ENCODE measurements at regions not wholly inside any gene's neighbourhood (a gene's known extent, or its start where the extent isn't known, plus 50 kb on each side); places are given as distances from the start of the nearest gene placed in this dataset.

- no peak for DNase-seq (ENCODE audit: low read depth in 4 of 4, low spot score in 2 of 4)
Observed at GRCh38 chr9:16304301-16304700, 566.2 kb downstream of the BNC2 start.

- DNase-seq (ENCODE audit: low read depth in 4 of 4, low spot score in 2 of 4), result no peak
Observed at GRCh38 chr9:16306586-16306985, 563.9 kb downstream of the BNC2 start.

GRCh38 chr9:16307626-16308195, 562.8 kb downstream of the BNC2 start:
- no peak for DNase-seq (ENCODE audit: low read depth in 4 of 4, low spot score in 2 of 4)

- DNase-seq (ENCODE audit: low read depth in 4 of 4, low spot score in 2 of 4), result no peak
Observed at GRCh38 chr9:16308645-16309044, 561.8 kb downstream of the BNC2 start.

DNA sequence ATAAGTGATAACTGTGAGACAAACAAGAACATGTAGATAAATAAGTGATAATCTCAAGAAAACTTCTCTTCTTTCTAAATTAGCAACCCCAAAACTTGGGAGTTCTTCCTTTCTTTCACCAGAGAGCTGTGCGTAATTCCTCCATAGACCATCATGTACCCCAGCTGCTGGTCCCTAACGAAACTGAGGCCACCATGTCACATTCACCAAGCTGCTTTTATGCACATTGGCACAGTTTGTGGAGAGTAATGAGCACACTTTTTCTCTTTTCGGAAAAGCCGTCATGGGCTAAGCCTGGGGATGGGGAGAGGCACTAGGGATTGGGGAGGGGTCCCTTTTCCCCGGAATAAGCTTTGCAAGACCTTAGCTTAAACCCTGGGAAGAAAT, 561.4 kb downstream of the BNC2 start:
- no peak for DNase-seq (ENCODE audit: low read depth in 4 of 4, low spot score in 2 of 4)

GRCh38 chr9:16309469-16310271, 560.8 kb downstream of the BNC2 start:
- DNase-seq (ENCODE audit: low read depth in 4 of 4, low spot score in 2 of 4), result peak in 1 of 4 donors; percentile 56

GRCh38 chr9:16310278-16311110, 560.0 kb downstream of the BNC2 start:
- DNase-seq (ENCODE audit: low read depth in 4 of 4, low spot score in 2 of 4), result no peak

DNA sequence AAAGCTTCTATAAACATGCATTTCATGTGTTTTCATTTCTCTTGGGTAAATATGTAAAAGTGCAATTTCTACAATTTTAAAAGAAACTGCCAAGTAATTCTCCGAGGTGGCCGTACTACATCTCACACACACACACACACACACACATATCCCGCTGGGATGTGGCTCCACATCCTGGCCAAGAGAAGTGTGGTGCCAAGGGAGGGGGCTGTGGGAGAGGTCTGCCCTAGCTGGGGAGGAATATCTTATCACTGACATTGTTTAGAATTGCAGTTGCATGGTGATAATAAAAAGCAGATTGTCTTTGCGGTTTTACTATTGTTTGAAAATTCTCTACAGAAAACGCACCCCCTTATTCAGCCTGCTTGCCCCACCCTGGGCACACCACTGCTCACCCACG, 558.4 kb downstream of the BNC2 start:
- DNase-seq (ENCODE audit: low read depth in 4 of 4, low spot score in 2 of 4), result no peak

GRCh38 chr9:16312962-16313546, 557.4 kb downstream of the BNC2 start:
- DNase-seq (ENCODE audit: low read depth in 4 of 4, low spot score in 2 of 4), result no peak

GRCh38 chr9:16314476-16314875, 556.0 kb downstream of the BNC2 start:
- no peak for DNase-seq (ENCODE audit: low read depth in 4 of 4, low spot score in 2 of 4)

- DNase-seq (ENCODE audit: low read depth in 4 of 4, low spot score in 2 of 4), result no peak
Observed at GRCh38 chr9:16315720-16316119, 554.8 kb downstream of the BNC2 start.

DNA sequence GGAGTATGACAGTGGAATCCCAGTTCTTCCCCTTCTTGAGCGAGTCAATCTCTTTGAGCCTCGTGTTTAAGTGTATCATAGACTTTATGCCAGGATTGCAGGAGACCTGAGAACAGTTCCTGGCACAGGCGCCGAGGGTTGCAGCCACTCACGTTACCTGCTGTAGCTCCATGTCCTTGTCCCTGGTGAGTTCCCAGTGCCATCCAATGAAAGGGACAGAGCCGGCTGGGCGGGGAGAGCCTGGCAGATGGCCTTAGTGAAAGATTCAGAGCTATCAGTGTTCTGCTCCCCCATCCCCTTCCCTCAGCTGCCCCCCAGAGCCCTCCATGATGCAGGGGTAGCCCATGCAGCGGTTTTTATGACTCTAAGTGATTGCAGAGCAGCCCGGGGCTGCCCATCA, 554.0 kb downstream of the BNC2 start:
- no peak for DNase-seq (ENCODE audit: low read depth in 4 of 4, low spot score in 2 of 4)

DNA sequence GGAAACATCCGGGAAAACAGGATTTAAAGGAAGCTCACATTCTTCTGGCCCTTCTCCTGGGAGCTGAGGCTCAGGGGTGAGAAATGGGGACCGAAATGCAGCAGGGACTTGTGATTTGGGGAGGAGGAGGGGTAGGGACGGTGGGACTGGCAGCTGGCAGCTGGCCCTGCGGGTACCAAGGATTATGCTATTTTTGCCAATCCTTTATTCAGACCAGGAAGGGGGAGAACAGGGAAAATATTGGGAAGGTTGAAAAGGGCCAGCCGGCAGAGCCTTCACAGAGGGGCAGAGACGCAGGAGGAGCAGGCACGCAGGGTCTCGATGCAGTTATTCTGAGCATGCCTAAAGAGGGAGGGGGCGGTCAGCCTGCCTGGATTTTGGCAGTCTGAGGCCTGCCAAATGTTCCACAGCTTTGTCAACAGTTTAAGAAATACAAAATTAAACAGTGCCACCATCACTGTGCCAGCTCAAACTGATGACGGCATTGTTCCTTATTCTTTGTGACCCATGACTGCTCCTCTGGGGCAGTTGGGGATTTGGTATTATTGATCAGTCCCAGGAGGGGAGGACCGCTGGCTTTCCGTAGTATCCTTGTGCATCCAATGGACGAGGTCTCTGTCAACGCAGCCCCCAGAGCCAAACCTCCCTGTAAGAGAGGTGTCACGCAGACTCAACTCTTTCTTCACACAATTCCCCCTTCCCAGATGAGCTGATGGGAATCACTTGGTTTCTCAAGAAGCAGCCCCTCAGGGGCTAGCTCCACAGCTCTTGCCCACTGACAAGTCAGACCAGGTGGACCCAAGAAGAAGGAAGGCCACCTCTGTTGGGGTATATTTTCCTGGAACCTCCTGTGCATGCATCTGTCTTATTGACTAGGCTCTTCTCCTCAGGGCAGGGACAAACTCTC, 553.3 kb downstream of the BNC2 start:
- no peak for DNase-seq (ENCODE audit: low read depth in 4 of 4, low spot score in 2 of 4)

DNA sequence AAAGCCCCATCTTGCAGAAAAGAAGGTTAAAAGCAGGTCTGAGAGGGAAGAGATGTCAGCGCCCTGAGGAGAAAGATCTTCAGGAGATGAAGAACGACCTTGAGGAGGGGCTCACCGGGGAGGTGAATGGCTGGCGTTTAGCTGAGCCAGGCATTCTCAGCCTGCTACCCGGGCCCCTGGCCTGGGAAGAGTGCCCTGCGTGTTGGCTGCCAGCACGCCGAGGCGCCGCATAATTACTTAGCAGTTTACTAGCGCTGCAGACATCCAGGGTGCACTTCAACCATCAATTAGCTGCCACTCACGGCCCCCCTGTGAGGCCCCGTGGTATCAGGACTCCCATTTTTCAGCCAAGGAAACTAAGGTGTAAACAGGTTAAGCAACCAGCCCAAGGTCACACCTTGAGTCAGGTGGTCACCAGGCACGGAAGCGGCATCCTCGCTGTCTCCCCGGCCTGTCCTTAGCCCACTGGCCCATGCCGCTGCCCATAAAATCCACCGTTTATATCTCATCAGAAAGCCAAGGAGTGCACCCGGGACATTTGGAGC, 551.9 kb downstream of the BNC2 start:
- DNase-seq (ENCODE audit: low read depth in 4 of 4, low spot score in 2 of 4), result no peak

DNA sequence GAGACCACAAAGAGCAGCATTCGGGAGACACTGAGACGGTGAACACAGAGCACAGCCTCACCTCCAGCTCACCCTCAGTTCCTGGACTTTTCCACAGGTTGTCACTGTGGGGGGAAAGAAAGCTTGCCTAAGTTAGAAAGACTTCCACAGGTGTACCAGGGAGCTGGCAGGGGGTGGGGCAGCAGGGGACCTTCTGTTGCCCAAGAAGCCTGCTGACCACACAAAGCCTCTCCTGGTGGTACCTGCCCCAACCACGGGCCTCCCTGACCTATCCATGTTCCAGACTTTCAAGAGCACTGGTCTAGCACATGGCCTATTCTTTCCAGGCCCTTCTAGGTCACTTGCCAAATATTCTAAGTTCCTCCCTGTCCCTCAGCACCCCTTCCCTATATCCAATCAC, 550.8 kb downstream of the BNC2 start:
- DNase-seq (ENCODE audit: low read depth in 4 of 4, low spot score in 2 of 4), result no peak

- DNase-seq (ENCODE audit: low read depth in 4 of 4, low spot score in 2 of 4), result no peak
Observed at GRCh38 chr9:16320338-16320902, 550.0 kb downstream of the BNC2 start.

- DNase-seq (ENCODE audit: low read depth in 4 of 4, low spot score in 2 of 4), result no peak
Observed at GRCh38 chr9:16321461-16322119, 548.9 kb downstream of the BNC2 start.

DNA sequence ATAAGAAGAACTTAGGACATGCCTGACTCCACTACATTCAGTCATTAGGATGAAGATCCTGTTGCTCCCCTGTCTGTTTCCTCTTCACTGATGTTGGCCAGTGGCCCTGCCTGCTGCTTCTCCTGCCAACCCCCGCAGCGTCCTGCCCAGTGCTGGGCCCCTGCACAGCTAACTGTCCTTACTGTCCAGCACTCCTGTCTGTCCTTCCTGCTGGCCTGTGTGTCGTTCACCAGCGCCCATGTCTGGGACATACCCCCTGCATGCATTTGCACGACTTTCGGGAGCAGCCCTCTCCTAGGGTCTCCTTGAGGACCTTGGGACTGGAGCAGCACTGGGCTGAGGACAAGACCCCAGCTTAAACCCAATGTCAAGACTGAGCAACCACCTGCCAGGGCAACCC, 547.6 kb downstream of the BNC2 start:
- DNase-seq (ENCODE audit: low read depth in 4 of 4, low spot score in 2 of 4), result no peak

- no peak for DNase-seq (ENCODE audit: low read depth in 4 of 4, low spot score in 2 of 4)
Observed at GRCh38 chr9:16325966-16326365, 544.5 kb downstream of the BNC2 start.
